ENCODE measurements at regions not wholly inside any gene's neighbourhood (a gene's known extent, or its start where the extent isn't known, plus 50 kb on each side); places are given as distances from the start of the nearest gene placed in this dataset.

DNA sequence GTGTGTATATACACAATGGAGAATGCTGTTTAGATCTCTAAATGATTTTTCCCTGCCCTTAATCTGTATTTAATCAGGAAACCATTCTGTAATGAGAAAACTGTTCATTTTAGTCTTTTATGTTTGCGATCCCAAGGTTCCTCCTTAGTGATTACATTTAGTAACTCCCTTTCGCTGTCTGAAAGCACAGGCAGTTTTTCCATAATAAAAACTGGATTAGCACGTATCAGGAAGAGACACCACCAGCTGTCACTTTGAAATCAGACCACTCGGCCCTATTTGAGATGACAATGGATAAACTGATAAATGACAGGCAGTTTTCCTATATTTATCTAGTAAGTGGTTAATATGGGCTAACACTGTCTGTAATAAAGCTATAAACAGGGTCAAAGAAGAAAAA lies 370.9 kb downstream of the NR4A2 start:
- Histone ChIP-seq H4K20me1 (ENCODE audit: control insufficient read depth, extremely low read depth, insufficient read depth, low read length) (no peaks in the 10 kb centered on the region), H3K79me2 (ENCODE audit: control insufficient read depth, insufficient read depth, low read length) (no peaks in the 10 kb centered on the region), H3K27ac (ENCODE audit: insufficient read depth, low read length) (no peak overlapping the region), H3K4me2 (ENCODE audit: extremely low read depth, insufficient read depth, low read length) (no peak overlapping the region), H3K36me3 (ENCODE audit: control insufficient read depth, insufficient read depth, low read length) (no peaks in the 10 kb centered on the region), H3K9ac (ENCODE audit: insufficient read depth, low read length) (no peak overlapping the region), H3K4me1 (ENCODE audit: control insufficient read depth, extremely low read depth, insufficient read depth, low read length) (no peaks in the 10 kb centered on the region), H3K4me3 (replicated peaks in 1 of 4; ENCODE audit: control extremely low read depth in 1 of 4, insufficient read depth in 1 of 4, low read depth in 3 of 4, low read length in 4 of 4) (no peak overlapping the region), H3K27me3 (ENCODE audit: control insufficient read depth, insufficient read depth, low read length) (no peaks in the 10 kb centered on the region), H3K9me3 (ENCODE audit: control insufficient read depth, insufficient read depth, low read depth, low read length) (no peaks in the 10 kb centered on the region), H2AFZ (ENCODE audit: low read length) (no peak overlapping the region)
- TF ChIP-seq EZH2 (IDR thresholded peaks at IDR 0.05; ENCODE audit: low read length, missing control alignments) = no peak
- TF ChIP-seq, protein P1, sequence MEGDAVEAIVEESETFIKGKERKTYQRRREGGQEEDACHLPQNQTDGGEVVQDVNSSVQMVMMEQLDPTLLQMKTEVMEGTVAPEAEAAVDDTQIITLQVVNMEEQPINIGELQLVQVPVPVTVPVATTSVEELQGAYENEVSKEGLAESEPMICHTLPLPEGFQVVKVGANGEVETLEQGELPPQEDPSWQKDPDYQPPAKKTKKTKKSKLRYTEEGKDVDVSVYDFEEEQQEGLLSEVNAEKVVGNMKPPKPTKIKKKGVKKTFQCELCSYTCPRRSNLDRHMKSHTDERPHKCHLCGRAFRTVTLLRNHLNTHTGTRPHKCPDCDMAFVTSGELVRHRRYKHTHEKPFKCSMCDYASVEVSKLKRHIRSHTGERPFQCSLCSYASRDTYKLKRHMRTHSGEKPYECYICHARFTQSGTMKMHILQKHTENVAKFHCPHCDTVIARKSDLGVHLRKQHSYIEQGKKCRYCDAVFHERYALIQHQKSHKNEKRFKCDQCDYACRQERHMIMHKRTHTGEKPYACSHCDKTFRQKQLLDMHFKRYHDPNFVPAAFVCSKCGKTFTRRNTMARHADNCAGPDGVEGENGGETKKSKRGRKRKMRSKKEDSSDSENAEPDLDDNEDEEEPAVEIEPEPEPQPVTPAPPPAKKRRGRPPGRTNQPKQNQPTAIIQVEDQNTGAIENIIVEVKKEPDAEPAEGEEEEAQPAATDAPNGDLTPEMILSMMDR (conservative IDR thresholded peaks at IDR 0.05 in 1 of 2, IDR thresholded peaks at IDR 0.05 in 1 of 2; ENCODE audit: low read depth in 1 of 2, low read length in 2 of 2) = no peak
- DNase-seq (ENCODE audit: low read depth in 2 of 2) = no peak

- no peak for DNase-seq (ENCODE audit: low read depth in 2 of 2)
- no peak overlapping the region for H3K4me2 ChIP-seq (ENCODE audit: extremely low read depth, insufficient read depth, low read length)
- H4K20me1 ChIP-seq (ENCODE audit: control insufficient read depth, extremely low read depth, insufficient read depth, low read length) = no peaks in the 10 kb centered on the region
- no peaks in the 10 kb centered on the region for H3K9me3 ChIP-seq (ENCODE audit: control insufficient read depth, insufficient read depth, low read depth, low read length)
- no peak overlapping the region for H3K9ac ChIP-seq (ENCODE audit: insufficient read depth, low read length)
- H2AFZ ChIP-seq (ENCODE audit: low read length) = no peak overlapping the region
- H3K79me2 ChIP-seq (ENCODE audit: control insufficient read depth, insufficient read depth, low read length) = no peaks in the 10 kb centered on the region
- H3K4me1 ChIP-seq (ENCODE audit: control insufficient read depth, extremely low read depth, insufficient read depth, low read length) = no peaks in the 10 kb centered on the region
- no peak for TF ChIP-seq EZH2 (IDR thresholded peaks at IDR 0.05; ENCODE audit: low read length, missing control alignments)
- TF ChIP-seq, protein P1 (conservative IDR thresholded peaks at IDR 0.05 in 1 of 2, IDR thresholded peaks at IDR 0.05 in 1 of 2; ENCODE audit: low read depth in 1 of 2, low read length in 2 of 2) = no peak
- H3K4me3 ChIP-seq (replicated peaks in 1 of 4; ENCODE audit: control extremely low read depth in 1 of 4, insufficient read depth in 1 of 4, low read depth in 3 of 4, low read length in 4 of 4) = no peak overlapping the region
- no peaks in the 10 kb centered on the region for H3K27me3 ChIP-seq (ENCODE audit: control insufficient read depth, insufficient read depth, low read length)
- no peaks in the 10 kb centered on the region for H3K36me3 ChIP-seq (ENCODE audit: control insufficient read depth, insufficient read depth, low read length)
- no peak overlapping the region for H3K27ac ChIP-seq (ENCODE audit: insufficient read depth, low read length)
Measured at GRCh38 chr2:155958834-155959233, 373.7 kb downstream of the NR4A2 start.

- no peak overlapping the region for H3K4me2 ChIP-seq (ENCODE audit: extremely low read depth, insufficient read depth, low read length)
- no peak overlapping the region for H3K4me3 ChIP-seq (replicated peaks in 1 of 4; ENCODE audit: control extremely low read depth in 1 of 4, insufficient read depth in 1 of 4, low read depth in 3 of 4, low read length in 4 of 4)
- TF ChIP-seq EZH2 (IDR thresholded peaks at IDR 0.05; ENCODE audit: low read length, missing control alignments) = no peak
- TF ChIP-seq, protein P1 (conservative IDR thresholded peaks at IDR 0.05 in 1 of 2, IDR thresholded peaks at IDR 0.05 in 1 of 2; ENCODE audit: low read depth in 1 of 2, low read length in 2 of 2) = no peak
- H3K36me3 ChIP-seq (ENCODE audit: control insufficient read depth, insufficient read depth, low read length) = no peaks in the 10 kb centered on the region
- H2AFZ ChIP-seq (ENCODE audit: low read length) = no peak overlapping the region
- no peak overlapping the region for H3K9ac ChIP-seq (ENCODE audit: insufficient read depth, low read length)
- H3K79me2 ChIP-seq (ENCODE audit: control insufficient read depth, insufficient read depth, low read length) = no peaks in the 10 kb centered on the region
- H3K9me3 ChIP-seq (ENCODE audit: control insufficient read depth, insufficient read depth, low read depth, low read length) = no peaks in the 10 kb centered on the region
- H3K27ac ChIP-seq (ENCODE audit: insufficient read depth, low read length) = no peak overlapping the region
- no peak for DNase-seq (ENCODE audit: low read depth in 2 of 2)
- no peaks in the 10 kb centered on the region for H3K27me3 ChIP-seq (ENCODE audit: control insufficient read depth, insufficient read depth, low read length)
- no peaks in the 10 kb centered on the region for H4K20me1 ChIP-seq (ENCODE audit: control insufficient read depth, extremely low read depth, insufficient read depth, low read length)
- no peaks in the 10 kb centered on the region for H3K4me1 ChIP-seq (ENCODE audit: control insufficient read depth, extremely low read depth, insufficient read depth, low read length)
Measured at GRCh38 chr2:155947069-155947468, 385.5 kb downstream of the NR4A2 start.

Measured in fibroblast of lung (primary cell).